Endothelial cell of umbilical vein (primary cell): ENCODE measurements at regions not wholly inside any gene's neighbourhood (a gene's known extent, or its start where the extent isn't known, plus 50 kb on each side); places are given as distances from the start of the nearest gene placed in this dataset.

ENCODE experiments used
- BruUV-seq: library from RNA; stranded (reverse); fragments of 400-500 nt; replicated peaks from 2 replicates; lab custom pipeline; 2021; lab: Mats Ljungman, UMichigan
- CTCF ChIA-PET: fragments of 300-600, 350-600 bp; sonication (Branson Sonifier 250); formaldehyde crosslinking; loops from one replicate; lab custom pipeline; 2021; ENCODE audit warnings: antibody characterized with exemption, inconsistent platforms; lab: Charles Lee
- POLR2A ChIA-PET: fragments of 300-600, 350-600 bp; sonication (Branson Sonifier 250); formaldehyde crosslinking; loops from one replicate; lab custom pipeline; 2021; ENCODE audit warnings: antibody characterized with exemption, inconsistent platforms; lab: Charles Lee
- DNase-seq: peaks from one replicate; pipeline ENCODE4 v3.0.0-alpha.2; 2011; ENCODE audit warnings: low read depth, low spot score
- FAIRE-seq: peaks from 2 replicates; lab custom pipeline; 2011; peaks lifted over from hg19 to GRCh38; lab: Jason Lieb, UNC
- H2AFZ ChIP-seq: 2 replicates; pipeline ENCODE4 v1.6.0; 2012; ENCODE audit warnings: low read depth, low read length, control low read depth, inconsistent platforms
- H3K27ac ChIP-seq: 2 replicates; pipeline ENCODE4 v1.5.1; 2011; ENCODE audit warnings: low read depth, mild to moderate bottlenecking, control low read depth, low read length, moderate library complexity; ENCODE audit not compliant: insufficient read depth
- H3K27me3 ChIP-seq, 2 experiments: 2 replicates each; pipeline versions ENCODE4 v1.6.0 to v1.6.1; 2011; ENCODE audit warnings: low read length in 2 of 2, mixed read lengths in 1 of 2; ENCODE audit not compliant: control insufficient read depth in 2 of 2, insufficient read depth in 2 of 2
- H3K36me3 ChIP-seq, 2 experiments: 2 replicates in 1 of 2; 3 replicates in 1 of 2; pipeline ENCODE4 v1.5.1; 2011; ENCODE audit warnings: low read length in 2 of 2, mild to moderate bottlenecking in 1 of 2, moderate library complexity in 1 of 2; ENCODE audit not compliant: control insufficient read depth in 2 of 2, insufficient read depth in 2 of 2; ENCODE audit errors: extremely low read depth in 1 of 2
- H3K4me1 ChIP-seq: 3 replicates; pipeline ENCODE4 v1.5.1; 2011; ENCODE audit warnings: mild to moderate bottlenecking, low read length; ENCODE audit not compliant: control insufficient read depth, insufficient read depth; ENCODE audit errors: extremely low read depth
- H3K4me2 ChIP-seq: 2 replicates; pipeline ENCODE4 v1.6.1; 2011; ENCODE audit warnings: low read length, control low read depth, mixed read lengths; ENCODE audit not compliant: insufficient read depth
- H3K4me3 ChIP-seq, 3 experiments: fragments of 200-600 bp in 1 of 3; sonication (generic), shearing (Covaris generic) in 1 of 3; replicated peaks in 1 of 3; 2 replicates each; pipeline ENCODE4 v1.5.1; 2011 to 2016; ENCODE audit warnings: control low read depth in 3 of 3, low read length in 3 of 3, mild to moderate bottlenecking in 2 of 3, inconsistent platforms in 1 of 3, low read depth in 1 of 3, moderate library complexity in 1 of 3; ENCODE audit not compliant: insufficient read depth in 1 of 3
- H3K79me2 ChIP-seq: 2 replicates; pipeline ENCODE4 v1.6.0; 2012; ENCODE audit warnings: low read length, inconsistent platforms; ENCODE audit not compliant: control insufficient read depth, insufficient read depth
- H3K9ac ChIP-seq: replicated peaks from 2 replicates; pipeline ENCODE3; 2011; ENCODE audit warnings: low read length, control low read depth; ENCODE audit not compliant: insufficient read depth; ENCODE audit errors: extremely low read depth
- H3K9me1 ChIP-seq: replicated peaks from 3 replicates; pipeline ENCODE4 v1.6.0; 2011; ENCODE audit warnings: mild to moderate bottlenecking, low read length; ENCODE audit not compliant: control insufficient read depth, insufficient read depth; ENCODE audit errors: extremely low read depth
- H3K9me3 ChIP-seq: replicated peaks from 2 replicates; pipeline ENCODE4 v1.5.1; 2012; ENCODE audit warnings: low read length, inconsistent platforms; ENCODE audit not compliant: control insufficient read depth, insufficient read depth
- H4K20me1 ChIP-seq: replicated peaks from 2 replicates; pipeline ENCODE3; 2011; ENCODE audit warnings: mild to moderate bottlenecking, low read length; ENCODE audit not compliant: control insufficient read depth, insufficient read depth; ENCODE audit errors: extremely low read depth
- EZH2 ChIP-seq: IDR thresholded peaks from 2 replicates; pipeline ENCODE4 v1.6.1; 2012; ENCODE audit warnings: borderline replicate concordance, low read depth, mild to moderate bottlenecking, moderate library complexity, low read length, inconsistent platforms; ENCODE audit not compliant: severe bottlenecking
- FOS ChIP-seq: IDR thresholded peaks from 2 replicates; pipeline ENCODE4 v1.6.1; 2011; ENCODE audit warnings: mild to moderate bottlenecking, low read length, moderate library complexity, borderline replicate concordance; ENCODE audit not compliant: insufficient read depth
- GATA2 ChIP-seq: IDR thresholded peaks from 2 replicates; pipeline ENCODE4 v1.7.0; 2011; ENCODE audit warnings: low read depth, mild to moderate bottlenecking, moderate library complexity, mixed read lengths, low read length; ENCODE audit not compliant: insufficient read length, insufficient read depth
- POLR2A ChIP-seq: IDR thresholded peaks from 2 replicates; pipeline ENCODE4 v1.6.1; 2012; ENCODE audit warnings: low read depth, mild to moderate bottlenecking, control low read depth, low read length
- POLR2AphosphoS5 ChIP-seq: IDR thresholded peaks from 2 replicates; pipeline ENCODE4 v1.6.1; 2012; ENCODE audit warnings: low read depth, mild to moderate bottlenecking, control low read depth, low read length, moderate library complexity; ENCODE audit not compliant: insufficient read depth
- dilution Hi-C: fragments of 300-500 bp; cut with MboI; formaldehyde crosslinking; loops from one replicate; pipeline ENCODE4 v1.15.0; 2019; ENCODE audit warnings: low sequenced_read_pairs; ENCODE audit not compliant: extremely low pct_ligation_motif_present
- intact Hi-C: fragments of 100-400 bp; cut with micrococcal nuclease; formaldehyde crosslinking; loops from one replicate; pipeline ENCODE4 v1.10.0; 2022
- TF ChIP-seq, protein P1 (sequence below): IDR thresholded peaks from 2 replicates; pipeline ENCODE4 v1.6.1; 2011; ENCODE audit not compliant: insufficient read depth, insufficient read length
- TF ChIP-seq, protein P2 (sequence below), 2 donors: IDR thresholded peaks; 1 replicate in 1 of 2; 2 replicates in 1 of 2; pipeline ENCODE4 v1.5.1; 2011; ENCODE audit warnings: low read length in 2 of 2, mild to moderate bottlenecking in 2 of 2, moderate library complexity in 2 of 2, control low read depth in 1 of 2, inconsistent platforms in 1 of 2, low read depth in 1 of 2; ENCODE audit not compliant: insufficient read depth in 1 of 2; ENCODE audit errors: extremely low read depth in 1 of 2

DNA sequence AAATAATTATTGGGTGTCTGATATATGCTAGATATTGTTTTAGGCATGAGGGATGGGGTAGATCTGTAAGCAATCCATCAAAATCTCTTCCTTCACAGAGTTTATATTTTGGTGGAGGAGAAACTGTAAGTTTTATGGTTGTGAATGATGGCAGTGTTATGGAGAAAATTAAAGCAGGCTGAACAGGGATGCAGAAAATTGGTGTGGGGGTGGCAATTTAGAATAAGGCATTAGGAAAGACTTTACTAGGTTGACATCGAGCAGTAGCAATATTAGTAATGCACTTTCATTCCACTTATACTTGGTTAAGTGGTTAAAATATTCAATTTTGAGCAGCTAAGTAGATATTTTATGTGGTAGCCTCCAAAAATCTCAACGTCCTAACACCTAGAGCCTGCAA, 261.1 kb upstream of the SNX7 start:
- DNase-seq (no peak), FAIRE-seq (no peak)
- dilution Hi-C loops (no loop called here), intact Hi-C loops (no loop called here)
- Histone ChIP-seq H3K27ac (no peak overlapping the region), H3K4me3 (no peak overlapping the region), H3K9me3 (no peaks in the 10 kb centered on the region), H3K9me1 (no peaks in the 10 kb centered on the region), H4K20me1 (no peaks in the 10 kb centered on the region), H3K36me3 (no peaks in the 10 kb centered on the region), H2AFZ (no peak overlapping the region), H3K27me3 (no peaks in the 10 kb centered on the region), H3K4me1 (peaks cover 2% of the 10 kb centered on the region), H3K79me2 (no peaks in the 10 kb centered on the region), H3K9ac (no peak overlapping the region), H3K4me2 (no peak overlapping the region)
- TF ChIP-seq, protein P1, sequence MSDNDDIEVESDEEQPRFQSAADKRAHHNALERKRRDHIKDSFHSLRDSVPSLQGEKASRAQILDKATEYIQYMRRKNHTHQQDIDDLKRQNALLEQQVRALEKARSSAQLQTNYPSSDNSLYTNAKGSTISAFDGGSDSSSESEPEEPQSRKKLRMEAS = no peak
- TF ChIP-seq GATA2 (no peak), POLR2A (no peak), POLR2AphosphoS5 (no peak), FOS (no peak), EZH2 (no peak)
- TF ChIP-seq, protein P2, sequence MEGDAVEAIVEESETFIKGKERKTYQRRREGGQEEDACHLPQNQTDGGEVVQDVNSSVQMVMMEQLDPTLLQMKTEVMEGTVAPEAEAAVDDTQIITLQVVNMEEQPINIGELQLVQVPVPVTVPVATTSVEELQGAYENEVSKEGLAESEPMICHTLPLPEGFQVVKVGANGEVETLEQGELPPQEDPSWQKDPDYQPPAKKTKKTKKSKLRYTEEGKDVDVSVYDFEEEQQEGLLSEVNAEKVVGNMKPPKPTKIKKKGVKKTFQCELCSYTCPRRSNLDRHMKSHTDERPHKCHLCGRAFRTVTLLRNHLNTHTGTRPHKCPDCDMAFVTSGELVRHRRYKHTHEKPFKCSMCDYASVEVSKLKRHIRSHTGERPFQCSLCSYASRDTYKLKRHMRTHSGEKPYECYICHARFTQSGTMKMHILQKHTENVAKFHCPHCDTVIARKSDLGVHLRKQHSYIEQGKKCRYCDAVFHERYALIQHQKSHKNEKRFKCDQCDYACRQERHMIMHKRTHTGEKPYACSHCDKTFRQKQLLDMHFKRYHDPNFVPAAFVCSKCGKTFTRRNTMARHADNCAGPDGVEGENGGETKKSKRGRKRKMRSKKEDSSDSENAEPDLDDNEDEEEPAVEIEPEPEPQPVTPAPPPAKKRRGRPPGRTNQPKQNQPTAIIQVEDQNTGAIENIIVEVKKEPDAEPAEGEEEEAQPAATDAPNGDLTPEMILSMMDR (IDR thresholded peaks at IDR 0.05; ENCODE audit: extremely low read depth in 1 of 2, insufficient read depth in 1 of 2, low read depth in 1 of 2, low read length in 2 of 2) = no peak
- BruUV-seq = no TSS peak
- POLR2A ChIA-PET = no interaction called here
- CTCF ChIA-PET = interaction anchor here (0.9 kb wide), 1 partner anchor 21 kb away, joined by 3 read pairs; no protein-coding TSS in a partner anchor
